HCT116 (cell line): ENCODE measurements at regions not wholly inside any gene's neighbourhood (a gene's known extent, or its start where the extent isn't known, plus 50 kb on each side); places are given as distances from the start of the nearest gene placed in this dataset.

ENCODE experiments used
- ATAC-seq: fragments of 200-7000 bp; cut with Tn5 transposase; 2 replicates; pipeline ENCODE4 v1.9.1; 2020; ENCODE audit warnings: mild to moderate bottlenecking, moderate library complexity
- BruUV-seq: library from RNA; stranded (reverse); fragments of 400-500 nt; replicated peaks from 2 replicates; lab custom pipeline; 2021; lab: Mats Ljungman, UMichigan
- CTCF ChIA-PET: fragments of 300-600 bp; sonication (Branson Sonifier 250); formaldehyde crosslinking; loops from one replicate; lab custom pipeline; 2021; ENCODE audit warnings: antibody characterized with exemption; lab: Charles Lee
- POLR2A ChIA-PET: fragments of 300-600, 350-600 bp; sonication (Branson Sonifier 250); formaldehyde crosslinking; loops from one replicate; lab custom pipeline; 2021; ENCODE audit warnings: antibody characterized with exemption; lab: Charles Lee
- RAD21 ChIA-PET, 2 experiments: fragments of 300-600 bp; sonication (Branson Sonifier 250); formaldehyde crosslinking; loops; one replicate each; lab custom pipeline; 2023; ENCODE audit warnings: low total read pairs in 2 of 2; ENCODE audit not compliant: uncharacterized antibody in 2 of 2, unreplicated experiment in 2 of 2, low non-redundant PET in 1 of 2; lab: Charles Lee
- DNase-seq: peaks from one replicate; pipeline ENCODE4 v3.0.0-alpha.2; 2010; ENCODE audit warnings: low read depth, low spot score
- H2AFZ ChIP-seq: fragments of 200-600 bp; shearing (Covaris generic), sonication (generic); 2 replicates; pipeline ENCODE4 v1.6.1; 2017; ENCODE audit warnings: low read depth, mixed run types, mixed read lengths, antibody characterized with exemption, low read length; ENCODE audit not compliant: poor library complexity, severe bottlenecking
- H3K27ac ChIP-seq: 2 replicates; pipeline ENCODE4 v1.5.1; 2012; ENCODE audit warnings: low read depth, low read length
- H3K27me3 ChIP-seq: fragments of 200-600 bp; sonication (generic); 2 replicates; pipeline ENCODE4 v1.6.1; 2016; ENCODE audit warnings: mixed run types, low read length, mixed read lengths; ENCODE audit not compliant: insufficient read depth
- H3K36me3 ChIP-seq, 2 experiments: fragments of 200-500 bp in 1 of 2; fragments of 200-600 bp in 1 of 2; sonication (Bioruptor generic) in 1 of 2; sonication (generic) in 1 of 2; 2 replicates each; pipeline versions ENCODE4 v1.5.1 to v1.6.1; 2014 to 2016; ENCODE audit warnings: low read length in 2 of 2, inconsistent platforms in 1 of 2, mixed read lengths in 1 of 2, mixed run types in 1 of 2; ENCODE audit not compliant: insufficient read depth in 2 of 2, control insufficient read depth in 1 of 2
- H3K4me1 ChIP-seq, 2 experiments: fragments of 200-600 bp in 1 of 2; sonication (generic) in 1 of 2; 2 replicates each; pipeline versions ENCODE4 v1.5.1 to v1.6.1; 2012 to 2017; ENCODE audit warnings: low read length in 2 of 2, inconsistent platforms in 1 of 2, mild to moderate bottlenecking in 1 of 2, mixed read lengths in 1 of 2, mixed run types in 1 of 2, moderate library complexity in 1 of 2; ENCODE audit not compliant: insufficient read depth in 2 of 2, control insufficient read depth in 1 of 2
- H3K4me2 ChIP-seq: fragments of 200-600 bp; sonication (generic); 2 replicates; pipeline ENCODE4 v1.6.1; 2017; ENCODE audit warnings: mixed run types, low read length, mixed read lengths
- H3K4me3 ChIP-seq, 2 experiments: fragments of 200-600 bp in 1 of 2; sonication (generic) in 1 of 2; replicated peaks in 1 of 2; 2 replicates each; pipeline ENCODE4 v1.5.1; 2011 to 2016; ENCODE audit warnings: low read length in 2 of 2, control low read depth in 1 of 2, low read depth in 1 of 2, mild to moderate bottlenecking in 1 of 2, mixed read lengths in 1 of 2, mixed run types in 1 of 2
- H3K79me2 ChIP-seq: fragments of 200-600 bp; sonication (generic); 2 replicates; pipeline ENCODE4 v1.6.1; 2017; ENCODE audit warnings: mild to moderate bottlenecking, mixed run types, low read length, moderate library complexity, mixed read lengths; ENCODE audit not compliant: insufficient read depth
- H3K9ac ChIP-seq: fragments of 200-600 bp; sonication (generic); 2 replicates; pipeline ENCODE4 v1.6.1; 2016; ENCODE audit warnings: low read length, mixed read lengths
- H3K9me2 ChIP-seq: fragments of 200-600 bp; sonication (generic), shearing (Covaris generic); 2 replicates; pipeline ENCODE4 v1.6.1; 2017; ENCODE audit warnings: mixed run types, mild to moderate bottlenecking, moderate library complexity; ENCODE audit not compliant: insufficient read depth
- H3K9me3 ChIP-seq, 2 experiments: fragments of 200-500 bp in 1 of 2; fragments of 200-600 bp in 1 of 2; sonication (Bioruptor generic) in 1 of 2; sonication (generic) in 1 of 2; 2 replicates each; pipeline ENCODE4 v1.6.1; 2014 to 2017; ENCODE audit warnings: low read length in 2 of 2, mixed read lengths in 2 of 2, inconsistent platforms in 1 of 2, low read depth in 1 of 2, mild to moderate bottlenecking in 1 of 2, mixed run types in 1 of 2, moderate library complexity in 1 of 2; ENCODE audit not compliant: control insufficient read depth in 1 of 2, insufficient read depth in 1 of 2
- H4K20me1 ChIP-seq: fragments of 200-600 bp; sonication (generic), shearing (Covaris generic); 2 replicates; pipeline ENCODE4 v1.6.1; 2017; ENCODE audit warnings: mixed run types, mild to moderate bottlenecking, moderate library complexity; ENCODE audit not compliant: insufficient read depth
- CEBPB ChIP-seq: IDR thresholded peaks from 2 replicates; pipeline ENCODE4 v1.6.1; 2012; ENCODE audit warnings: low read depth
- MAX ChIP-seq: IDR thresholded peaks from 2 replicates; pipeline ENCODE4 v1.6.1; 2012
- POLR2AphosphoS5 ChIP-seq: IDR thresholded peaks from 2 replicates; pipeline ENCODE4 v1.6.1; 2011; ENCODE audit warnings: mild to moderate bottlenecking, low read depth, low read length, moderate library complexity
- REST ChIP-seq: IDR thresholded peaks from 2 replicates; pipeline ENCODE4 v1.6.1; 2012; ENCODE audit warnings: low read depth
- SRF ChIP-seq: IDR thresholded peaks from 2 replicates; pipeline ENCODE4 v1.6.1; 2012; ENCODE audit warnings: low read depth
- TCF7L2 ChIP-seq: IDR thresholded peaks from 2 replicates; pipeline ENCODE4 v1.7.0; 2011; ENCODE audit warnings: borderline replicate concordance, inconsistent platforms; ENCODE audit not compliant: insufficient read depth, insufficient read length; ENCODE audit errors: extremely low read depth
- ZFX ChIP-seq: fragments of 450-650 bp; IDR thresholded peaks from 2 replicates; pipeline ENCODE4 v1.6.1; 2017
- intact Hi-C: fragments of 100-400 bp; cut with micrococcal nuclease; formaldehyde crosslinking; loops from 2 replicates; pipeline ENCODE4 v1.10.0; 2022

- H4K20me1 ChIP-seq, result no peaks in the 10 kb centered on the region
- no peak overlapping the region for H3K4me3 ChIP-seq
- BruUV-seq, result no TSS peak
- H3K4me2 ChIP-seq, result no peak overlapping the region
- POLR2A ChIA-PET, result no interaction called here
- intact Hi-C loops, result no loop called here
- no peak overlapping the region for H3K27ac ChIP-seq
- no peaks in the 10 kb centered on the region for H3K36me3 ChIP-seq
- no peaks in the 10 kb centered on the region for H3K79me2 ChIP-seq
- H3K4me1 ChIP-seq, result no peaks in the 10 kb centered on the region
- TF ChIP-seq ZFX, result no peak
- no peak for TF ChIP-seq CEBPB
- TF ChIP-seq SRF, result no peak
- no peak for TF ChIP-seq MAX
- TF ChIP-seq POLR2AphosphoS5, result no peak
- no peak for TF ChIP-seq REST
- no peak for TF ChIP-seq TCF7L2
- TF ChIP-seq, all 23 proteins: peak for 0
- H3K27me3 ChIP-seq, result no peaks in the 10 kb centered on the region
- ATAC-seq (no peak), DNase-seq (no peak)
- no peaks in the 10 kb centered on the region for H3K9me3 ChIP-seq
- H3K9ac ChIP-seq, result no peak overlapping the region
- ChIA-PET CTCF (no interaction called here), RAD21 (no interaction called here)
- H3K9me2 ChIP-seq, result no peaks in the 10 kb centered on the region
- H2AFZ ChIP-seq, result no peak overlapping the region
Measured at GRCh38 chr14:105738638-105739037, 212.3 kb downstream of the TMEM121 start.
